H1 (cell line): ENCODE measurements at regions not wholly inside any gene's neighbourhood (a gene's known extent, or its start where the extent isn't known, plus 50 kb on each side); places are given as distances from the start of the nearest gene placed in this dataset.

ENCODE experiments used
- TF ChIP-seq, protein P1 (sequence below): fragments of 300-600 bp; sonication (generic); IDR thresholded peaks from 2 replicates; pipeline ENCODE4 v1.7.1; 2012; ENCODE audit warnings: low read length, moderate library complexity, mild to moderate bottlenecking, inconsistent platforms; ENCODE audit not compliant: insufficient replicate concordance

DNA sequence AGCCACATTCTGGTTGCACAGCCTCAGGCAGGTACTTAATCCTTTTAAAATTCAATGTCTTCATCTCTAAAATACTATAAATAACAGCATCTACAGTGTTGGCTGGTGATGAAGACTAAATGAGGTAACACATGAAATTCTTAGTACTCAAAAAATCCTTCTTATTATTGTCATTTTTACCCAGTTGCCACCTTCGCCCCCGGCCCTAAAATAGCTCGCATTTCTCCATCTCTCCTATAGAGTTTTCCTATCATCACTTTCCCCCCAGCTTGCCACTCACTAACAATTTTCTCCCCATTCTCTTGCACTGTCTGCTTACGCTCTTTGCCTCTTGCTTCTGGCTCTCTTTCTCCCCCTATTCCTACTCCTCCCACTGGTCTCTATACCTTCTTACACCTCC is 59.9 kb upstream of the MARCHF10 start (continued):
- TF ChIP-seq, protein P1, sequence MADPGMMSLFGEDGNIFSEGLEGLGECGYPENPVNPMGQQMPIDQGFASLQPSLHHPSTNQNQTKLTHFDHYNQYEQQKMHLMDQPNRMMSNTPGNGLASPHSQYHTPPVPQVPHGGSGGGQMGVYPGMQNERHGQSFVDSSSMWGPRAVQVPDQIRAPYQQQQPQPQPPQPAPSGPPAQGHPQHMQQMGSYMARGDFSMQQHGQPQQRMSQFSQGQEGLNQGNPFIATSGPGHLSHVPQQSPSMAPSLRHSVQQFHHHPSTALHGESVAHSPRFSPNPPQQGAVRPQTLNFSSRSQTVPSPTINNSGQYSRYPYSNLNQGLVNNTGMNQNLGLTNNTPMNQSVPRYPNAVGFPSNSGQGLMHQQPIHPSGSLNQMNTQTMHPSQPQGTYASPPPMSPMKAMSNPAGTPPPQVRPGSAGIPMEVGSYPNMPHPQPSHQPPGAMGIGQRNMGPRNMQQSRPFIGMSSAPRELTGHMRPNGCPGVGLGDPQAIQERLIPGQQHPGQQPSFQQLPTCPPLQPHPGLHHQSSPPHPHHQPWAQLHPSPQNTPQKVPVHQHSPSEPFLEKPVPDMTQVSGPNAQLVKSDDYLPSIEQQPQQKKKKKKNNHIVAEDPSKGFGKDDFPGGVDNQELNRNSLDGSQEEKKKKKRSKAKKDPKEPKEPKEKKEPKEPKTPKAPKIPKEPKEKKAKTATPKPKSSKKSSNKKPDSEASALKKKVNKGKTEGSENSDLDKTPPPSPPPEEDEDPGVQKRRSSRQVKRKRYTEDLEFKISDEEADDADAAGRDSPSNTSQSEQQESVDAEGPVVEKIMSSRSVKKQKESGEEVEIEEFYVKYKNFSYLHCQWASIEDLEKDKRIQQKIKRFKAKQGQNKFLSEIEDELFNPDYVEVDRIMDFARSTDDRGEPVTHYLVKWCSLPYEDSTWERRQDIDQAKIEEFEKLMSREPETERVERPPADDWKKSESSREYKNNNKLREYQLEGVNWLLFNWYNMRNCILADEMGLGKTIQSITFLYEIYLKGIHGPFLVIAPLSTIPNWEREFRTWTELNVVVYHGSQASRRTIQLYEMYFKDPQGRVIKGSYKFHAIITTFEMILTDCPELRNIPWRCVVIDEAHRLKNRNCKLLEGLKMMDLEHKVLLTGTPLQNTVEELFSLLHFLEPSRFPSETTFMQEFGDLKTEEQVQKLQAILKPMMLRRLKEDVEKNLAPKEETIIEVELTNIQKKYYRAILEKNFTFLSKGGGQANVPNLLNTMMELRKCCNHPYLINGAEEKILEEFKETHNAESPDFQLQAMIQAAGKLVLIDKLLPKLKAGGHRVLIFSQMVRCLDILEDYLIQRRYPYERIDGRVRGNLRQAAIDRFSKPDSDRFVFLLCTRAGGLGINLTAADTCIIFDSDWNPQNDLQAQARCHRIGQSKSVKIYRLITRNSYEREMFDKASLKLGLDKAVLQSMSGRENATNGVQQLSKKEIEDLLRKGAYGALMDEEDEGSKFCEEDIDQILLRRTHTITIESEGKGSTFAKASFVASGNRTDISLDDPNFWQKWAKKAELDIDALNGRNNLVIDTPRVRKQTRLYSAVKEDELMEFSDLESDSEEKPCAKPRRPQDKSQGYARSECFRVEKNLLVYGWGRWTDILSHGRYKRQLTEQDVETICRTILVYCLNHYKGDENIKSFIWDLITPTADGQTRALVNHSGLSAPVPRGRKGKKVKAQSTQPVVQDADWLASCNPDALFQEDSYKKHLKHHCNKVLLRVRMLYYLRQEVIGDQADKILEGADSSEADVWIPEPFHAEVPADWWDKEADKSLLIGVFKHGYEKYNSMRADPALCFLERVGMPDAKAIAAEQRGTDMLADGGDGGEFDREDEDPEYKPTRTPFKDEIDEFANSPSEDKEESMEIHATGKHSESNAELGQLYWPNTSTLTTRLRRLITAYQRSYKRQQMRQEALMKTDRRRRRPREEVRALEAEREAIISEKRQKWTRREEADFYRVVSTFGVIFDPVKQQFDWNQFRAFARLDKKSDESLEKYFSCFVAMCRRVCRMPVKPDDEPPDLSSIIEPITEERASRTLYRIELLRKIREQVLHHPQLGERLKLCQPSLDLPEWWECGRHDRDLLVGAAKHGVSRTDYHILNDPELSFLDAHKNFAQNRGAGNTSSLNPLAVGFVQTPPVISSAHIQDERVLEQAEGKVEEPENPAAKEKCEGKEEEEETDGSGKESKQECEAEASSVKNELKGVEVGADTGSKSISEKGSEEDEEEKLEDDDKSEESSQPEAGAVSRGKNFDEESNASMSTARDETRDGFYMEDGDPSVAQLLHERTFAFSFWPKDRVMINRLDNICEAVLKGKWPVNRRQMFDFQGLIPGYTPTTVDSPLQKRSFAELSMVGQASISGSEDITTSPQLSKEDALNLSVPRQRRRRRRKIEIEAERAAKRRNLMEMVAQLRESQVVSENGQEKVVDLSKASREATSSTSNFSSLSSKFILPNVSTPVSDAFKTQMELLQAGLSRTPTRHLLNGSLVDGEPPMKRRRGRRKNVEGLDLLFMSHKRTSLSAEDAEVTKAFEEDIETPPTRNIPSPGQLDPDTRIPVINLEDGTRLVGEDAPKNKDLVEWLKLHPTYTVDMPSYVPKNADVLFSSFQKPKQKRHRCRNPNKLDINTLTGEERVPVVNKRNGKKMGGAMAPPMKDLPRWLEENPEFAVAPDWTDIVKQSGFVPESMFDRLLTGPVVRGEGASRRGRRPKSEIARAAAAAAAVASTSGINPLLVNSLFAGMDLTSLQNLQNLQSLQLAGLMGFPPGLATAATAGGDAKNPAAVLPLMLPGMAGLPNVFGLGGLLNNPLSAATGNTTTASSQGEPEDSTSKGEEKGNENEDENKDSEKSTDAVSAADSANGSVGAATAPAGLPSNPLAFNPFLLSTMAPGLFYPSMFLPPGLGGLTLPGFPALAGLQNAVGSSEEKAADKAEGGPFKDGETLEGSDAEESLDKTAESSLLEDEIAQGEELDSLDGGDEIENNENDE, result no peak
